SK-N-SH (cell line): ENCODE measurements at regions not wholly inside any gene's neighbourhood (a gene's known extent, or its start where the extent isn't known, plus 50 kb on each side); places are given as distances from the start of the nearest gene placed in this dataset.

Experiments
- CTCF ChIP-seq: fragments of 200-600 bp; sonication (generic); IDR thresholded peaks from 2 replicates; pipeline ENCODE4 v1.6.1; 2017; ENCODE audit warnings: antibody characterized with exemption, mild to moderate bottlenecking, moderate library complexity
- RXRA ChIP-seq: IDR thresholded peaks from 2 replicates; pipeline ENCODE4 v1.4.0; 2012; ENCODE audit warnings: low read depth, mild to moderate bottlenecking, borderline replicate concordance

DNA sequence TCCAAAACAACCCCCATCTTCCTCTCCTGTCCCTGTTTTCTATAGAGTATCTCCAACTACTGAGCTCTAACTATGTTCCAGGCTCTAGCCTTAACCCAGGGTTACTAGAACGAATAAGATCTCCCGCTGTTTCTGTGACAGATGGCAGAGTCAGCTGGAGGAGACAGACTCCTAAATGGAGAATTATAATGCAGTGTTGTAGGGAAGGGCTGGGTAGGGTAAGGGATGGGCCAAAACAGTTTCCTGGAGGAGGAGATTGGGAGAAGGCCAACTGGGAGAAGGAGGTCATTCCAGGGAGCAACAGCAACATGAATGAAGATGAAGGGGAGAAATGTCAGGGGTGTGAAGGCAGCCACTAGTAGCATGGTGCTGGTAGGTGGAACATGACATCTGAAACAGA is 73.4 kb upstream of the ANO4 start:
- TF ChIP-seq CTCF, result no peak
- no peak for TF ChIP-seq RXRA
